GM23338 (cell line): ENCODE measurements at regions not wholly inside any gene's neighbourhood (a gene's known extent, or its start where the extent isn't known, plus 50 kb on each side); places are given as distances from the start of the nearest gene placed in this dataset.

Experiments used
- ATAC-seq: fragments of 200-7000 bp; cut with Tn5 transposase; 3 replicates; pipeline ENCODE4 v1.9.1; 2020
- DNase-seq: peaks from one replicate; pipeline ENCODE4 v3.0.0-alpha.2; 2015; ENCODE audit warnings: low spot score
- H2AFZ ChIP-seq: fragments of 200-600 bp; sonication (generic); 2 replicates; pipeline ENCODE4 v1.8.0; 2016; ENCODE audit warnings: antibody characterized with exemption, mild to moderate bottlenecking, moderate library complexity
- H3F3A ChIP-seq: fragments of 200-600 bp; sonication (generic); replicated peaks from 2 replicates; pipeline ENCODE4 v1.8.0; 2017; ENCODE audit warnings: antibody characterized with exemption, mixed run types, low read depth
- H3K27ac ChIP-seq: fragments of 200-600 bp; sonication (generic); 2 replicates; pipeline ENCODE4 v1.6.1; 2016; ENCODE audit warnings: low read depth
- H3K27me3 ChIP-seq: fragments of 200-600 bp; sonication (generic); 2 replicates; pipeline ENCODE4 v1.8.0; 2016; ENCODE audit warnings: mild to moderate bottlenecking, mixed run types, moderate library complexity; ENCODE audit not compliant: insufficient read depth
- H3K36me3 ChIP-seq: fragments of 200-600 bp; sonication (generic); 2 replicates; pipeline ENCODE4 v1.8.0; 2016; ENCODE audit warnings: mild to moderate bottlenecking; ENCODE audit not compliant: insufficient read depth
- H3K4me1 ChIP-seq: fragments of 200-600 bp; sonication (generic); 2 replicates; pipeline ENCODE4 v1.8.0; 2016; ENCODE audit warnings: mild to moderate bottlenecking, moderate library complexity; ENCODE audit not compliant: insufficient read depth
- H3K4me2 ChIP-seq: fragments of 200-600 bp; sonication (generic); 2 replicates; pipeline ENCODE4 v1.7.1; 2017; ENCODE audit warnings: mixed run types
- H3K4me3 ChIP-seq: fragments of 200-600 bp; sonication (generic); 2 replicates; pipeline ENCODE4 v1.6.1; 2016; ENCODE audit warnings: mixed run types
- H3K79me2 ChIP-seq: fragments of 200-600 bp; sonication (generic); replicated peaks from 2 replicates; pipeline ENCODE4 v1.8.0; 2017; ENCODE audit warnings: mild to moderate bottlenecking; ENCODE audit not compliant: insufficient read depth
- H3K9me2 ChIP-seq: fragments of 200-600 bp; sonication (generic); 2 replicates; pipeline ENCODE4 v1.8.0; 2017; ENCODE audit not compliant: insufficient read depth
- H4K20me1 ChIP-seq: fragments of 200-600 bp; sonication (generic); replicated peaks from 2 replicates; pipeline ENCODE4 v1.8.0; 2017; ENCODE audit warnings: mild to moderate bottlenecking; ENCODE audit not compliant: insufficient read depth
- H3K27ac Mint-ChIP-seq: 2 replicates; pipeline ENCODE4 v1.8.0; 2020; ENCODE audit warnings: inconsistent platforms, mild to moderate bottlenecking, moderate library complexity, mixed read lengths
- H3K27me3 Mint-ChIP-seq: 3 replicates; pipeline ENCODE4 v1.8.0; 2022; ENCODE audit warnings: low read depth, mild to moderate bottlenecking, moderate library complexity, mixed read lengths, inconsistent platforms; ENCODE audit not compliant: insufficient read depth, poor library complexity
- H3K36me3 Mint-ChIP-seq: 3 replicates; pipeline ENCODE4 v1.8.0; 2021; ENCODE audit warnings: low read depth, mild to moderate bottlenecking, inconsistent platforms, moderate library complexity, mixed read lengths
- H3K4me1 Mint-ChIP-seq: 3 replicates; pipeline ENCODE4 v1.8.0; 2020; ENCODE audit warnings: mild to moderate bottlenecking, inconsistent platforms, mixed read lengths
- H3K4me3 Mint-ChIP-seq: 3 replicates; pipeline ENCODE4 v1.8.0; 2021; ENCODE audit warnings: moderate library complexity, mild to moderate bottlenecking, inconsistent platforms, mixed read lengths
- H3K9me3 Mint-ChIP-seq: 3 replicates; pipeline ENCODE4 v1.8.0; 2020; ENCODE audit warnings: moderate library complexity, mild to moderate bottlenecking, inconsistent platforms, mixed read lengths
- CREB1 ChIP-seq: fragments of 250-450 bp; sonication (Bioruptor Pico); IDR thresholded peaks from 2 replicates; pipeline ENCODE4 v1.5.0; 2020; ENCODE audit warnings: low read depth, mild to moderate bottlenecking, moderate library complexity
- EZH2 ChIP-seq: fragments of 200-600 bp; sonication (generic); IDR thresholded peaks from one replicate; pipeline ENCODE4 v1.8.0; 2017; ENCODE audit warnings: antibody characterized with exemption, mild to moderate bottlenecking, low read depth; ENCODE audit not compliant: unreplicated experiment
- EZH2phosphoT487 ChIP-seq: fragments of 200-600 bp; sonication (generic); IDR thresholded peaks from one replicate; pipeline ENCODE4 v1.8.1; 2018; ENCODE audit warnings: antibody characterized with exemption; ENCODE audit not compliant: unreplicated experiment
- JUNB ChIP-seq: IDR thresholded peaks from one replicate; pipeline ENCODE4 v1.6.1; 2016; ENCODE audit warnings: antibody characterized with exemption; ENCODE audit not compliant: unreplicated experiment
- NANOG ChIP-seq: IDR thresholded peaks from 2 replicates; pipeline ENCODE4 v1.6.1; 2016; ENCODE audit warnings: antibody characterized with exemption, borderline replicate concordance
- POLR2AphosphoS5 ChIP-seq: IDR thresholded peaks from 2 replicates; pipeline ENCODE4 v1.6.1; 2016; ENCODE audit warnings: antibody characterized with exemption, low read depth
- STAT1 ChIP-seq: IDR thresholded peaks from one replicate; pipeline ENCODE4 v1.6.1; 2016; ENCODE audit warnings: antibody characterized with exemption; ENCODE audit not compliant: unreplicated experiment
- ZNF114 ChIP-seq: fragments of 250-450 bp; sonication (Bioruptor Pico); IDR thresholded peaks from 2 replicates; pipeline ENCODE4 v1.5.0; 2020; ENCODE audit warnings: mild to moderate bottlenecking, moderate library complexity
- ZNF331 ChIP-seq: fragments of 250-450 bp; sonication (Bioruptor Pico); IDR thresholded peaks from 2 replicates; pipeline ENCODE4 v1.5.0; 2020; ENCODE audit warnings: low read depth, mild to moderate bottlenecking, moderate library complexity
- TF ChIP-seq, protein P1 (sequence below): IDR thresholded peaks from one replicate; pipeline ENCODE4 v1.6.1; 2018; ENCODE audit warnings: antibody characterized with exemption; ENCODE audit not compliant: unreplicated experiment
- TF ChIP-seq, protein P2 (sequence below), 2 experiments: fragments of 200-600 bp in 1 of 2; sonication (generic) in 1 of 2; conservative IDR thresholded peaks; 2 replicates each; pipeline versions ENCODE4 v1.5.1 to v1.6.1; 2016 to 2017; ENCODE audit warnings: antibody characterized with exemption in 2 of 2, low read depth in 2 of 2, mild to moderate bottlenecking in 2 of 2, moderate library complexity in 1 of 2
- TF ChIP-seq, protein P3 (sequence below): IDR thresholded peaks from 2 replicates; pipeline ENCODE4 v1.6.1; 2016; ENCODE audit warnings: antibody characterized with exemption
- TF ChIP-seq, protein P4 (sequence below): fragments of 250-450 bp; sonication (Bioruptor Pico); IDR thresholded peaks from 2 replicates; pipeline ENCODE4 v1.5.0; 2020; ENCODE audit warnings: mild to moderate bottlenecking, moderate library complexity

DNA sequence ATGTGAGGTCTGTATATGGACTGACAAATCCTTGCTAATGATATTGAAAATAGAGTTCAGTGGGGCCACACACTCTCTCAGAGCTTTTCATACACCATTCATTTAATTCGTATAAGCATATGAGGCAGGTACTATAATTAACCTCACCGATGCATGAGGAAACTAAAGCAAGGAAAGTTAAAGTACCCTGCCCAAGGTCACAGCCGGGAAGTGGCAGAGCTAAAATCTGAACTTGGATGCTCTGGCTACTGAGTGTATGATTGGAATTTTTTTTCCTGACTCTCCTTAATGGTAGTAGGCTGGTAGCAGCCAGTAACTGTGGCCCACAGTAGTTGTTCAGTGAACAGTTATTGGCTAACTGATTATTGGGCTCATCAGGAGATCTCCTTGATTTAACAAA is 135.3 kb downstream of the NUDT12 start:
- H2AFZ ChIP-seq, result no peak overlapping the region
- no peak overlapping the region for H3K27ac Mint-ChIP-seq

More for the DNA sequence above, 135.3 kb downstream of the NUDT12 start:
- H3K79me2 ChIP-seq, result no peaks in the 10 kb centered on the region
- no peaks in the 10 kb centered on the region for H3K9me3 Mint-ChIP-seq
- H3K36me3 ChIP-seq, result no peaks in the 10 kb centered on the region
- no peak overlapping the region for H3K4me3 ChIP-seq
- no peak for ATAC-seq
- DNase-seq, result no peak
- H3F3A ChIP-seq, result no peaks in the 10 kb centered on the region
- no peaks in the 10 kb centered on the region for H3K27me3 ChIP-seq
- H3K4me1 Mint-ChIP-seq, result peaks cover 8% of the 10 kb centered on the region; the same call in 2 of the 3 replicates
- no peak overlapping the region for H3K27ac ChIP-seq
- no peaks in the 10 kb centered on the region for H4K20me1 ChIP-seq
- H3K4me1 ChIP-seq, result no peaks in the 10 kb centered on the region
- no peaks in the 10 kb centered on the region for H3K36me3 Mint-ChIP-seq
- no peaks in the 10 kb centered on the region for H3K27me3 Mint-ChIP-seq
- TF ChIP-seq, protein P1, sequence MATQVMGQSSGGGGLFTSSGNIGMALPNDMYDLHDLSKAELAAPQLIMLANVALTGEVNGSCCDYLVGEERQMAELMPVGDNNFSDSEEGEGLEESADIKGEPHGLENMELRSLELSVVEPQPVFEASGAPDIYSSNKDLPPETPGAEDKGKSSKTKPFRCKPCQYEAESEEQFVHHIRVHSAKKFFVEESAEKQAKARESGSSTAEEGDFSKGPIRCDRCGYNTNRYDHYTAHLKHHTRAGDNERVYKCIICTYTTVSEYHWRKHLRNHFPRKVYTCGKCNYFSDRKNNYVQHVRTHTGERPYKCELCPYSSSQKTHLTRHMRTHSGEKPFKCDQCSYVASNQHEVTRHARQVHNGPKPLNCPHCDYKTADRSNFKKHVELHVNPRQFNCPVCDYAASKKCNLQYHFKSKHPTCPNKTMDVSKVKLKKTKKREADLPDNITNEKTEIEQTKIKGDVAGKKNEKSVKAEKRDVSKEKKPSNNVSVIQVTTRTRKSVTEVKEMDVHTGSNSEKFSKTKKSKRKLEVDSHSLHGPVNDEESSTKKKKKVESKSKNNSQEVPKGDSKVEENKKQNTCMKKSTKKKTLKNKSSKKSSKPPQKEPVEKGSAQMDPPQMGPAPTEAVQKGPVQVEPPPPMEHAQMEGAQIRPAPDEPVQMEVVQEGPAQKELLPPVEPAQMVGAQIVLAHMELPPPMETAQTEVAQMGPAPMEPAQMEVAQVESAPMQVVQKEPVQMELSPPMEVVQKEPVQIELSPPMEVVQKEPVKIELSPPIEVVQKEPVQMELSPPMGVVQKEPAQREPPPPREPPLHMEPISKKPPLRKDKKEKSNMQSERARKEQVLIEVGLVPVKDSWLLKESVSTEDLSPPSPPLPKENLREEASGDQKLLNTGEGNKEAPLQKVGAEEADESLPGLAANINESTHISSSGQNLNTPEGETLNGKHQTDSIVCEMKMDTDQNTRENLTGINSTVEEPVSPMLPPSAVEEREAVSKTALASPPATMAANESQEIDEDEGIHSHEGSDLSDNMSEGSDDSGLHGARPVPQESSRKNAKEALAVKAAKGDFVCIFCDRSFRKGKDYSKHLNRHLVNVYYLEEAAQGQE, result no peak
- TF ChIP-seq ZNF114 (CRISPR knock-in tag) (no peak), ZNF331 (CRISPR knock-in tag) (no peak), CREB1 (no peak), EZH2phosphoT487 (no peak), NANOG (no peak), POLR2AphosphoS5 (no peak), STAT1 (no peak), JUNB (no peak), EZH2 (no peak)
- TF ChIP-seq, protein P2, sequence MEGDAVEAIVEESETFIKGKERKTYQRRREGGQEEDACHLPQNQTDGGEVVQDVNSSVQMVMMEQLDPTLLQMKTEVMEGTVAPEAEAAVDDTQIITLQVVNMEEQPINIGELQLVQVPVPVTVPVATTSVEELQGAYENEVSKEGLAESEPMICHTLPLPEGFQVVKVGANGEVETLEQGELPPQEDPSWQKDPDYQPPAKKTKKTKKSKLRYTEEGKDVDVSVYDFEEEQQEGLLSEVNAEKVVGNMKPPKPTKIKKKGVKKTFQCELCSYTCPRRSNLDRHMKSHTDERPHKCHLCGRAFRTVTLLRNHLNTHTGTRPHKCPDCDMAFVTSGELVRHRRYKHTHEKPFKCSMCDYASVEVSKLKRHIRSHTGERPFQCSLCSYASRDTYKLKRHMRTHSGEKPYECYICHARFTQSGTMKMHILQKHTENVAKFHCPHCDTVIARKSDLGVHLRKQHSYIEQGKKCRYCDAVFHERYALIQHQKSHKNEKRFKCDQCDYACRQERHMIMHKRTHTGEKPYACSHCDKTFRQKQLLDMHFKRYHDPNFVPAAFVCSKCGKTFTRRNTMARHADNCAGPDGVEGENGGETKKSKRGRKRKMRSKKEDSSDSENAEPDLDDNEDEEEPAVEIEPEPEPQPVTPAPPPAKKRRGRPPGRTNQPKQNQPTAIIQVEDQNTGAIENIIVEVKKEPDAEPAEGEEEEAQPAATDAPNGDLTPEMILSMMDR (conservative IDR thresholded peaks at IDR 0.05; ENCODE audit: low read depth in 2 of 2), result no peak
- TF ChIP-seq, protein P3, sequence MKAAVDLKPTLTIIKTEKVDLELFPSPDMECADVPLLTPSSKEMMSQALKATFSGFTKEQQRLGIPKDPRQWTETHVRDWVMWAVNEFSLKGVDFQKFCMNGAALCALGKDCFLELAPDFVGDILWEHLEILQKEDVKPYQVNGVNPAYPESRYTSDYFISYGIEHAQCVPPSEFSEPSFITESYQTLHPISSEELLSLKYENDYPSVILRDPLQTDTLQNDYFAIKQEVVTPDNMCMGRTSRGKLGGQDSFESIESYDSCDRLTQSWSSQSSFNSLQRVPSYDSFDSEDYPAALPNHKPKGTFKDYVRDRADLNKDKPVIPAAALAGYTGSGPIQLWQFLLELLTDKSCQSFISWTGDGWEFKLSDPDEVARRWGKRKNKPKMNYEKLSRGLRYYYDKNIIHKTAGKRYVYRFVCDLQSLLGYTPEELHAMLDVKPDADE, result no peak
- TF ChIP-seq, protein P4, sequence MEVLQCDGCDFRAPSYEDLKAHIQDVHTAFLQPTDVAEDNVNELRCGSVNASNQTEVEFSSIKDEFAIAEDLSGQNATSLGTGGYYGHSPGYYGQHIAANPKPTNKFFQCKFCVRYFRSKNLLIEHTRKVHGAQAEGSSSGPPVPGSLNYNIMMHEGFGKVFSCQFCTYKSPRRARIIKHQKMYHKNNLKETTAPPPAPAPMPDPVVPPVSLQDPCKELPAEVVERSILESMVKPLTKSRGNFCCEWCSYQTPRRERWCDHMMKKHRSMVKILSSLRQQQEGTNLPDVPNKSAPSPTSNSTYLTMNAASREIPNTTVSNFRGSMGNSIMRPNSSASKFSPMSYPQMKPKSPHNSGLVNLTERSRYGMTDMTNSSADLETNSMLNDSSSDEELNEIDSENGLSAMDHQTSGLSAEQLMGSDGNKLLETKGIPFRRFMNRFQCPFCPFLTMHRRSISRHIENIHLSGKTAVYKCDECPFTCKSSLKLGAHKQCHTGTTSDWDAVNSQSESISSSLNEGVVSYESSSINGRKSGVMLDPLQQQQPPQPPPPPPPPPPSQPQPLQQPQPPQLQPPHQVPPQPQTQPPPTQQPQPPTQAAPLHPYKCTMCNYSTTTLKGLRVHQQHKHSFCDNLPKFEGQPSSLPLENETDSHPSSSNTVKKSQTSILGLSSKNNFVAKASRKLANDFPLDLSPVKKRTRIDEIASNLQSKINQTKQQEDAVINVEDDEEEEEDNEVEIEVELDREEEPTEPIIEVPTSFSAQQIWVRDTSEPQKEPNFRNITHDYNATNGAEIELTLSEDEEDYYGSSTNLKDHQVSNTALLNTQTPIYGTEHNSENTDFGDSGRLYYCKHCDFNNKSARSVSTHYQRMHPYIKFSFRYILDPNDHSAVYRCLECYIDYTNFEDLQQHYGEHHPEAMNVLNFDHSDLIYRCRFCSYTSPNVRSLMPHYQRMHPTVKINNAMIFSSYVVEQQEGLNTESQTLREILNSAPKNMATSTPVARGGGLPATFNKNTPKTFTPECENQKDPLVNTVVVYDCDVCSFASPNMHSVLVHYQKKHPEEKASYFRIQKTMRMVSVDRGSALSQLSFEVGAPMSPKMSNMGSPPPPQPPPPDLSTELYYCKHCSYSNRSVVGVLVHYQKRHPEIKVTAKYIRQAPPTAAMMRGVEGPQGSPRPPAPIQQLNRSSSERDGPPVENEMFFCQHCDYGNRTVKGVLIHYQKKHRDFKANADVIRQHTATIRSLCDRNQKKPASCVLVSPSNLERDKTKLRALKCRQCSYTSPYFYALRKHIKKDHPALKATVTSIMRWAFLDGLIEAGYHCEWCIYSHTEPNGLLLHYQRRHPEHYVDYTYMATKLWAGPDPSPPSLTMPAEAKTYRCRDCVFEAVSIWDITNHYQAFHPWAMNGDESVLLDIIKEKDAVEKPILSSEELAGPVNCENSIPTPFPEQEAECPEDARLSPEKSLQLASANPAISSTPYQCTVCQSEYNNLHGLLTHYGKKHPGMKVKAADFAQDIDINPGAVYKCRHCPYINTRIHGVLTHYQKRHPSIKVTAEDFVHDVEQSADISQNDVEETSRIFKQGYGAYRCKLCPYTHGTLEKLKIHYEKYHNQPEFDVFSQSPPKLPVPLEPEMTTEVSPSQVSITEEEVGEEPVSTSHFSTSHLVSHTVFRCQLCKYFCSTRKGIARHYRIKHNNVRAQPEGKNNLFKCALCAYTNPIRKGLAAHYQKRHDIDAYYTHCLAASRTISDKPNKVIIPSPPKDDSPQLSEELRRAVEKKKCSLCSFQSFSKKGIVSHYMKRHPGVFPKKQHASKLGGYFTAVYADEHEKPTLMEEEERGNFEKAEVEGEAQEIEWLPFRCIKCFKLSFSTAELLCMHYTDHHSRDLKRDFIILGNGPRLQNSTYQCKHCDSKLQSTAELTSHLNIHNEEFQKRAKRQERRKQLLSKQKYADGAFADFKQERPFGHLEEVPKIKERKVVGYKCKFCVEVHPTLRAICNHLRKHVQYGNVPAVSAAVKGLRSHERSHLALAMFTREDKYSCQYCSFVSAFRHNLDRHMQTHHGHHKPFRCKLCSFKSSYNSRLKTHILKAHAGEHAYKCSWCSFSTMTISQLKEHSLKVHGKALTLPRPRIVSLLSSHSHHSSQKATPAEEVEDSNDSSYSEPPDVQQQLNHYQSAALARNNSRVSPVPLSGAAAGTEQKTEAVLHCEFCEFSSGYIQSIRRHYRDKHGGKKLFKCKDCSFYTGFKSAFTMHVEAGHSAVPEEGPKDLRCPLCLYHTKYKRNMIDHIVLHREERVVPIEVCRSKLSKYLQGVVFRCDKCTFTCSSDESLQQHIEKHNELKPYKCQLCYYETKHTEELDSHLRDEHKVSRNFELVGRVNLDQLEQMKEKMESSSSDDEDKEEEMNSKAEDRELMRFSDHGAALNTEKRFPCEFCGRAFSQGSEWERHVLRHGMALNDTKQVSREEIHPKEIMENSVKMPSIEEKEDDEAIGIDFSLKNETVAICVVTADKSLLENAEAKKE (CRISPR knock-in tag), result no peak
- no peaks in the 10 kb centered on the region; the same call in 1 of the 2 replicates for H3K9me2 ChIP-seq
- H3K4me3 Mint-ChIP-seq, result no peak overlapping the region
- H3K4me2 ChIP-seq, result no peak overlapping the region
